ENCODE measurements at regions not wholly inside any gene's neighbourhood (a gene's known extent, or its start where the extent isn't known, plus 50 kb on each side); places are given as distances from the start of the nearest gene placed in this dataset.

GRCh38 chr5:173699966-173700365 lies 83.5 kb upstream of the BOD1 start:
- TF ChIP-seq GATA2 (IDR thresholded peaks at IDR 0.05; ENCODE audit: low read depth, low read length) (no peak), GATA3 (IDR thresholded peaks at IDR 0.05; ENCODE audit: low read depth, low read length) (no peak)
